Osteocyte (in vitro differentiated cells): ENCODE measurements at regions not wholly inside any gene's neighbourhood (a gene's known extent, or its start where the extent isn't known, plus 50 kb on each side); places are given as distances from the start of the nearest gene placed in this dataset.
"Not testable (repeated sequence)": the region's sequence is repeated elsewhere in the genome, so short reads cannot be mapped to it uniquely, and the experiment has no call there.

Experiments used
- DNase-seq: peaks from one replicate; pipeline ENCODE4 v3.0.0; 2021; ENCODE audit warnings: mixed read lengths; ENCODE audit not compliant: unreplicated experiment; ENCODE audit errors: extremely low spot score
- H3K27ac Mint-ChIP-seq: one replicate; pipeline ENCODE4 v1.8.0; 2021; ENCODE audit warnings: mild to moderate bottlenecking, mixed read lengths; ENCODE audit not compliant: unreplicated experiment
- H3K27me3 Mint-ChIP-seq: one replicate; pipeline ENCODE4 v1.8.0; 2021; ENCODE audit warnings: mixed read lengths; ENCODE audit not compliant: unreplicated experiment
- H3K36me3 Mint-ChIP-seq: one replicate; pipeline ENCODE4 v1.8.0; 2021; ENCODE audit warnings: mixed read lengths; ENCODE audit not compliant: unreplicated experiment
- H3K4me1 Mint-ChIP-seq: one replicate; pipeline ENCODE4 v1.8.0; 2021; ENCODE audit warnings: mixed read lengths; ENCODE audit not compliant: unreplicated experiment
- H3K4me3 Mint-ChIP-seq: one replicate; pipeline ENCODE4 v1.8.0; 2021; ENCODE audit warnings: mild to moderate bottlenecking, moderate library complexity, mixed read lengths; ENCODE audit not compliant: unreplicated experiment
- H3K9me3 Mint-ChIP-seq: one replicate; pipeline ENCODE4 v1.8.0; 2021; ENCODE audit warnings: mixed read lengths; ENCODE audit not compliant: unreplicated experiment
- CTCF ChIP-seq: fragments of 200-600 bp; sonication (generic); IDR thresholded peaks from 2 replicates; pipeline ENCODE4 v1.5.0; 2021; ENCODE audit warnings: antibody characterized with exemption, mild to moderate bottlenecking, moderate library complexity

DNA sequence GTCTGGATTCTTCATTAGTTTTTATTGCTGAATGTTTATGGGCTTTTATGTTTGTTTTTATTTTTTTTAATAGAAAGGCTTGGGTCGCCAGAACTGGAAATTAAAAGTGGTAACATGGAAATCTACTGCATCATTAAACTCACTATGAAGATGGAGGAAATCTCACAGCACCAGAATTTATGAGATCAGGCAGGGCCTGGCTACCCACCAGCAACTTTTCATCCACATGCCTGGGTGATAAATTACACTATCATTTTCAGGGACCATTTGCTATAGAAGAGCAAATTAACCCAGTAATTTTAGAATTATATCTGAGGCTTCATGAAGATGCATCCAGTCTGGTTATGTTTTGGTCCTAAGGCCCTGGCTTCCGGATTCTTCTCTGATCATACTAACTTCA lies 57.8 kb upstream of the PLCB4 start:
- no peak for TF ChIP-seq CTCF
- Mint-ChIP-seq H3K4me1 (peaks cover 4% of the 10 kb centered on the region), H3K9me3 (no peaks in the 10 kb centered on the region), H3K4me3 (no peak overlapping the region), H3K27ac (no peak overlapping the region), H3K36me3 (no peaks in the 10 kb centered on the region), H3K27me3 (no peaks in the 10 kb centered on the region)
- no peak for DNase-seq

DNA sequence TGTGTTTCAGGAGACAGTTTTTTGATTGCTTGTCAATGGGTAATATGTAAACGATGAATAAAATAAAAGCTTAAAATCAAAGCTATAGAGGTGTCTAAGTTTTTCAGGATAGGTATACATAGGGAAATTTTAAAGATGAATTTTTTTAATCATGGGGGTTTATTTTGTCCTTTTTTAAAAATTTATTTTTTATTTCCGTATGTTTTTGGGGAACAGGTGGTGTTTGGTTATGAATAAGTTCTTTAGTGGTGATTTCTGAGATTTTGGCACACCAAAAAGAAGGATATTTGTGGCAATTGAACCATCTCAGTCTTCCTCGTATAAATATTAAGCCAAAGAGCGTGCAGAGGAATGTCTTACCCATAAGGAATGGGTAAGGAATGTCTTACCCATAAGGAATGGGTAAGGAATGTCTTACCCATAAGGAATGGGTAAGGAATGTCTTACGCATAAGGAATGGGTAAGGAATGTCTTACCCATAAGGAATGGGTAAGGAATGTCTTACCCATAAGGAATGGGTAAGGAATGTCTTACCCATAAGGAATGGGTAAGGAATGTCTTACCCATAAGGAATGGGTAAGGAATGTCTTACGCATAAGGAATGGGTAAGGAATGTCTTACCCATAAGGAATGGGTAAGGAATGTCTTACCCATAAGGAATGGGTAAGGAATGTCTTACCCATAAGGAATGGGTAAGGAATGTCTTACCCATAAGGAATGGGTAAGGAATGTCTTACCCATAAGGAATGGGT lies 53.5 kb upstream of the PLCB4 start:
- not testable (repeated sequence) for H3K9me3 Mint-ChIP-seq, H3K4me3 Mint-ChIP-seq, H3K27ac Mint-ChIP-seq, H3K36me3 Mint-ChIP-seq, DNase-seq, H3K27me3 Mint-ChIP-seq
- peaks cover 12% of the 10 kb centered on the region for H3K4me1 Mint-ChIP-seq

DNA sequence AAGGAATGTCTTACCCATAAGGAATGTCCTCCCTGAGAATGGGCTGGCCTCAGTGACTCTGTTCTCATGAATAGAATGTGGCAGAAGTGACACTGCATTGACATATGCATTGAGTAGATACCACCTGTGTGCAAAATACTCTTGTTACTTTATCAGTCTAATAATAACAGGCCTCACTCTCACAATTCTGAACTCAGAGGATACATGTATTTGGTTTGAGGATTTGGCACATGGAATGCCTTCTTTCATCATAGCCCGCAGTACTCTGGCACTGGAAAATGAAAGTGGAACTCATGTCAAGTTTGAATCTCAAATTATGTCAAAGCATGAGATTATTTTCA lies 52.9 kb upstream of the PLCB4 start:
- no peak overlapping the region for H3K4me3 Mint-ChIP-seq
- H3K9me3 Mint-ChIP-seq = no peaks in the 10 kb centered on the region
- DNase-seq = no peak
- no peaks in the 10 kb centered on the region for H3K27me3 Mint-ChIP-seq
- H3K36me3 Mint-ChIP-seq = no peaks in the 10 kb centered on the region
- H3K4me1 Mint-ChIP-seq = peaks cover 12% of the 10 kb centered on the region
- no peak for TF ChIP-seq CTCF
- peak overlapping the region; percentile 28 for H3K27ac Mint-ChIP-seq

DNA sequence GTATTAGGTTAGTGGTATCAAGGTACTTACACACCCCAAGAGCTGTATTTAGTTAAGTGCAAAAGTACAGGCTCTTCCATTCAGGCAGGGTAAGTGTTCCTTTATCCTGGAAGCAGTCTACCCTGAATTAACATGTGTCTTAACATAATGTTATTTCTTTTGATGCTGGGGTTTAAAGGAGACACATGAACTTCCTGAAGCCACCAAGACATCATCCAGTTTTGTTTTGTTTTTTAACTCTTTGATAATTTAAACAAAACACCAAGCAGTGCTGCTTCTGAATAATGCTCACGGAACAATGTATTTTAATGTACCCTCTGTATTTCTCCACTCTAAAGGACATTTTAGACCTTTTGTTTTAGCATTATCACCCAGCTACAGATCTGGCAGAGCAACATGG lies 50.5 kb upstream of the PLCB4 start:
- Mint-ChIP-seq H3K4me1 (peaks cover 22% of the 10 kb centered on the region), H3K9me3 (no peaks in the 10 kb centered on the region), H3K36me3 (no peaks in the 10 kb centered on the region), H3K4me3 (no peak overlapping the region), H3K27ac (no peak overlapping the region), H3K27me3 (no peaks in the 10 kb centered on the region)
- no peak for DNase-seq
- TF ChIP-seq CTCF = no peak
